ENCODE measurements at regions not wholly inside any gene's neighbourhood (a gene's known extent, or its start where the extent isn't known, plus 50 kb on each side); places are given as distances from the start of the nearest gene placed in this dataset.

DNA sequence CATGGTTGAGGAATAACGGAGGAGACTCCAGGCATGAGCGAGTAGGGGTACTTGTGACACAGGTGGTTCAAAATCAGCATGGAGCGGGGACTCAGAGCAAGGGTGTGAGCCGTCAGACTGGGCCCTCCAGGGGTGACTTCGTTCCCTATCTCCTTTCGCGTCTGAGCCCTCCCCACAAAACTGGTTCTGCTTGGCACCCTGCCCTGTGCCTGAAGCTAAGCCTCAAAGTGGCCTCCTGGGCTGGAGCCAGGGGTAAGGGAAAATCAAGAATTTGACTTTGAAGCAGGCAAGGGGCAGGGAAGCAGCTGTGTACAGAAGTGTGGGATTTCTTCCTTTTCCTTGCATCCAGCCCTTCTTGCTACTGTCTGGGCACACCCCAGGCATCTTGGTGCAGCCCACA lies 331.5 kb upstream of the AJAP1 start:
- TF ChIP-seq, protein P1, sequence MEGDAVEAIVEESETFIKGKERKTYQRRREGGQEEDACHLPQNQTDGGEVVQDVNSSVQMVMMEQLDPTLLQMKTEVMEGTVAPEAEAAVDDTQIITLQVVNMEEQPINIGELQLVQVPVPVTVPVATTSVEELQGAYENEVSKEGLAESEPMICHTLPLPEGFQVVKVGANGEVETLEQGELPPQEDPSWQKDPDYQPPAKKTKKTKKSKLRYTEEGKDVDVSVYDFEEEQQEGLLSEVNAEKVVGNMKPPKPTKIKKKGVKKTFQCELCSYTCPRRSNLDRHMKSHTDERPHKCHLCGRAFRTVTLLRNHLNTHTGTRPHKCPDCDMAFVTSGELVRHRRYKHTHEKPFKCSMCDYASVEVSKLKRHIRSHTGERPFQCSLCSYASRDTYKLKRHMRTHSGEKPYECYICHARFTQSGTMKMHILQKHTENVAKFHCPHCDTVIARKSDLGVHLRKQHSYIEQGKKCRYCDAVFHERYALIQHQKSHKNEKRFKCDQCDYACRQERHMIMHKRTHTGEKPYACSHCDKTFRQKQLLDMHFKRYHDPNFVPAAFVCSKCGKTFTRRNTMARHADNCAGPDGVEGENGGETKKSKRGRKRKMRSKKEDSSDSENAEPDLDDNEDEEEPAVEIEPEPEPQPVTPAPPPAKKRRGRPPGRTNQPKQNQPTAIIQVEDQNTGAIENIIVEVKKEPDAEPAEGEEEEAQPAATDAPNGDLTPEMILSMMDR (IDR thresholded peaks at IDR 0.05; ENCODE audit: low read depth, low read length, missing control alignments), result no peak
- no peak overlapping the region for H3K4me3 ChIP-seq (replicated peaks; ENCODE audit: low read depth, low read length)
- DNase-seq (ENCODE audit: extremely low read depth, low read depth), result no peak

DNA sequence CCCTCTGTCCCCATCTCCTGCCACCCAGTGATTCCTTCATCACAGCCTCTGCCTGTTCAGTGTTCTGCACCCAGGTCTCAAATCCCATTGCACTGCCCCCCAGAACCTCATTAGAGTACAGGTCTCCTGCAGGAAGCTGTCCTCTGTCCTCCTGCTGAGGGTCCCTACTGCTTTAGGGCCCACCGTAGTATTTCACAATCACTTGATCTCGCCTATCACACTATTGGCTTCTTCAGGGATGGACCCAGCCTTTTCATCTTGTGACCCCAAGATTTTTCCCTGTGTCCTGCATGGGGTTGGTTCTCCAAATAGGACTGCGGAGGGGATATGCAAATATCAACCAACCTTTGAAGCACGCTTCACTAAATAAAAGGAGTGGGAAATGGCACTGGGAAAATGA lies 331.1 kb upstream of the AJAP1 start:
- TF ChIP-seq, protein P1 (IDR thresholded peaks at IDR 0.05; ENCODE audit: low read depth, low read length, missing control alignments), result no peak
- no peak for DNase-seq (ENCODE audit: extremely low read depth, low read depth)
- H3K4me3 ChIP-seq (replicated peaks; ENCODE audit: low read depth, low read length), result no peak overlapping the region

DNA sequence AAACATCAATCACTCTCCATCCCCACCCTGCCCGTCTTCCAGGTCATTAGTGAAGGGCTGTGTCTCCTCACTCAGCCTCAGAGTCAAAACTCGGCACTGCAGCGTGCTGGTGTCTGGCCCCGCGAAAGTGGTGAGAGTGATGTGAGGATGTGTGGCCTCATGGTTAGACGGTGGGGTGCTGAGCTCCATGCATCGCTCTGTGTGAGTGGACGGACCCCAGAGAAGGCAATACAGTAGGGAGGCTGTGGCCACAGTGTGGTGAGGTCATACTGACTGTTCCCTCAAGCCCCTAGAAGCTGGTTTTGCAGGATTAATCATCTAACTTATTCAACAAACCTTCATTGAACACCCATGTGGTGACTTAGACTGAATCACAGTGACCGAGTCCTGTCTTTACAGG lies 329.9 kb upstream of the AJAP1 start:
- no peak overlapping the region for H3K4me3 ChIP-seq (replicated peaks; ENCODE audit: low read depth, low read length)
- TF ChIP-seq, protein P1 (IDR thresholded peaks at IDR 0.05; ENCODE audit: low read depth, low read length, missing control alignments), result no peak
- no peak for DNase-seq (ENCODE audit: extremely low read depth, low read depth)

DNA sequence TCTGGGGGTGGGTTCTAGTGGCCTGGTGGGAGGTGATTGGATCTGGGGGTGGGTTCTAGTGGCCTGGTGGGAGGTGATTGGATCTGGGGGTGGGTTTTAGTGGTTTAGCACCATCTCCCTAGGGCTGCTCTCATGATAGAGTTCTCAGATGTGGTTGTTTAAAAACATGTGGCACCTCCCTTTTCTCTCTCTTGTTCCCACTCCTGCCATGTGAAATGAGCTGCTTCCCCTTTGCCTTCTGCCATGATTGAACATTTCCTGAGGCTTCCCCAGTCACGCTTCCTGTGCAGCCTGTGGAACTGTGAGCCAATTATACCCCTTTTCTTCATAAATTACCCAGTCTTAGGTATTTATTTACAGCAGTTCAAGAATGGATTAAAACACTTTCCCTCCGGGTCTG lies 327.3 kb upstream of the AJAP1 start:
- no peak overlapping the region for H3K4me3 ChIP-seq (replicated peaks; ENCODE audit: low read depth, low read length)
- TF ChIP-seq, protein P1 (IDR thresholded peaks at IDR 0.05; ENCODE audit: low read depth, low read length, missing control alignments), result no peak
- DNase-seq (ENCODE audit: extremely low read depth, low read depth), result no peak

DNA sequence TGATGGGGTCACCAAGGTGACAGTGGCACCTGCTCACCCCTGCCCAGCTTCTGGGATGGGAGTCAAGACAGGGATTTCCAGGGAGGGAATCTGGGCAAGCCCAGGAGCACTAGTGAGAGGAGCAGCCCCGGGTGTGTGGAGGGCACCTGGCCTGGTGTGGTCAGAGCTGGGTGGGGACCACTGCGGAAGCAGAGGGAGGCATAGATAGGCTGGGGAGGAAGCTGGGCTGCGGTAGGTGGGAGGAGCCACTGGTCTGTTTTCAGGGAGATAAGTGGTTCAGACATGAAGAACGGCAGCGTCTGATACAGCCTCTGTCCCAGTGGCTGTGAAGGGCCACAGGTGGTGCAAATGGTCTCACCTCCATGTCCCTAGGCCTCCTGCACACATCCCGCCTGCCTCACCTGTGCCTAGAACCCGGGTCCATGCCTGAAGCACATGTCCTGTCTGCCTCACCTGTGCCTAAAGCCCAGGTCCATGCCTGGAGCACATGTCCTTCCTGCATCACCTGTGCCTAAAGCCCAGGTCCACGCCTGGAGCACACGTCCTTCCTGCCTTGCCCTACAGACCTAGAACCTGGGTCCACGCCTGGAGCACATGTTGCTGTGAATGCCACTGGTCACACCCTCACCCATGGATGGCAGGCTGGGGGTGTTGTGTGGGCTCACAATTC lies 325.9 kb upstream of the AJAP1 start:
- no peak for DNase-seq (ENCODE audit: extremely low read depth, low read depth)
- no peak overlapping the region for H3K4me3 ChIP-seq (replicated peaks; ENCODE audit: low read depth, low read length)
- TF ChIP-seq, protein P1 (IDR thresholded peaks at IDR 0.05; ENCODE audit: low read depth, low read length, missing control alignments), result no peak

DNA sequence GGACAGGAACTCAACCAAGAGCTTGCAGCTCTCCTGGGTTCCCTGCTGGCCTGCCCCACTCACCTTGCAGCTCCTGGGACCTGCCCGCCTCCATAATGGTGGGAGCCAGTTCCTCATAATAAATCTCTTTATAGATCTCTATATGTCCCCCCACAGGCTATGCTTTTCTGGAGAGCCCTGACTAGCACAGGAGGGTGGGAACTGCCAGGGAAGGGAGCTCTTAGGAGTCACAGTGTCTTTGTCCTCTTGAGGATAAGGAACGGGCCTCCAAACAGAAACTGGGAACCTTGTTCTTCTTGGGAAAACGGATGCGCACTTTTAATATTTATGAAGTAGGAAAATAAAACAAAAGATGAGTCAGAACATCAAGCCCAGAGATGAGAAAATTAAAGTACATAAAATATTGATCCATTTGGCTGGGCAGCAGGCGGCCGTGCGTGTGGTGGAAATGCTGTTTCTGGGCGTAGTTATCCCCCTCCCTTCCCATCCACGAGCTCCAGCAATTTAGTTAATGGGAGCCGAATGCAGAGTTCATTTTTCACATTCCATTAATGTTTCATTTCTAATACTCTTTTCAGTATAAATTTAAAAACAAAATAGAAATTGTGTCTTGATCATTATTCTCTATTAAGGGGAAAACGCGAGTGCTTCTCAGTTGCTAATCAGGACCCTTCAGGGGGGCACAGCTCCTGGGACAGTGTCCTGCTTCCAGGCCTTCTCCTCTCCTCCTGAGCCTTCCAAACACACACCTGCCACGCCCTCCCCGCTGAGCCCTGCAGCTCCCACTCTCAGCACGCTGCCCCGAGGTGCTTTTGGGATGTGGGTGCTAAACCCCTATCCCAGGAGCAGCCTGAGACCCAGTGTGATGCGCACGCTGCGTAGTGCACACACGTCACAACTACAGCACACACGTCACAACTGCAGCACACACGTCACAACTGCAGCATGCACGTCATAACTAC lies 323.3 kb upstream of the AJAP1 start:
- DNase-seq (ENCODE audit: extremely low read depth, low read depth), result no peak
- TF ChIP-seq, protein P1 (IDR thresholded peaks at IDR 0.05; ENCODE audit: low read depth, low read length, missing control alignments), result no peak

More for the DNA sequence above, 323.3 kb upstream of the AJAP1 start:
- H3K4me3 ChIP-seq (replicated peaks; ENCODE audit: low read depth, low read length), result no peak overlapping the region

Measured in HFF-Myc (cell line).